ENCODE measurements at regions not wholly inside any gene's neighbourhood (a gene's known extent, or its start where the extent isn't known, plus 50 kb on each side); places are given as distances from the start of the nearest gene placed in this dataset.

DNA sequence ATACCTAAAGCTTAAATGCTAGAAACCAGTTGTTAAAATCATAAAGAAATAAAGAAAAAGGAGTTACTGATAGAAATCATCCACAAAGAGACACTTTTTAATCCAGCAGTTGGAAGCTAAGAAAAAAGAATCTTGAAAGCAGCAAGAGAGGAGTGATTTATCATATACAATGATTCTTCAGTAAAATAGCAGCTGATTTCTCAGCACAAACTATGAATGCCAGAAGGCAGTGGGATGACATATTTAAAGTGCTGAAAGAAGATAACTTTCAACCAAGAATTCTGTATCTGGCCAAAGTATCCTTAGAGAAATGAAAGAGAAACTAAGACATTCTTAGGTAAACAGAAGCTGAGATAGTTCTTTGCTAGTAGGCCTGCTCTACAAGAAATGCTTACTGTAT lies 366.0 kb downstream of the HTR1A start:
- Histone ChIP-seq H3K18ac (ENCODE audit: insufficient read length, low read depth, low read length) (no peak overlapping the region), H3K56ac (ENCODE audit: insufficient read length, low read depth, low read length) (no peak overlapping the region), H3K23ac (ENCODE audit: insufficient read length, low read depth, low read length) (no peak overlapping the region), H2AFZ (ENCODE audit: low read length) (no peak overlapping the region), H2BK15ac (ENCODE audit: low read depth, low read length) (no peak overlapping the region), H3K9ac (ENCODE audit: extremely low read depth, insufficient read length, low read length) (no peak overlapping the region), H3K27ac (ENCODE audit: insufficient read length, low read depth, low read length) (no peak overlapping the region), H2BK20ac (ENCODE audit: low read depth, low read length, poor library complexity, severe bottlenecking) (no peak overlapping the region), H3K4me1 (ENCODE audit: insufficient read depth, low read length) (no peaks in the 10 kb centered on the region), H3K4me2 (ENCODE audit: insufficient read depth, insufficient read length, low read length) (no peak overlapping the region), H4K8ac (replicated peaks; ENCODE audit: insufficient read length, low read depth, low read length) (no peak overlapping the region), H3T11ph (ENCODE audit: low read length) (no peak overlapping the region), H4K20me1 (ENCODE audit: control insufficient read depth, insufficient read depth, insufficient read length) (no peaks in the 10 kb centered on the region), H3K79me2 (ENCODE audit: insufficient read depth, low read length) (no peaks in the 10 kb centered on the region), H4K91ac (ENCODE audit: insufficient read length, low read depth, low read length) (no peak overlapping the region), H3K79me1 (ENCODE audit: insufficient read depth, low read depth, low read length, poor library complexity, severe bottlenecking) (no peaks in the 10 kb centered on the region), H3K27me3 (ENCODE audit: insufficient read depth, low read length) (no peaks in the 10 kb centered on the region), H2AK5ac (ENCODE audit: insufficient read length, low read length) (no peak overlapping the region), H3K23me2 (ENCODE audit: insufficient read length, low read depth, low read length, poor library complexity, severe bottlenecking) (no peaks in the 10 kb centered on the region), H3K14ac (ENCODE audit: insufficient read depth, low read length) (no peak overlapping the region), H3K9me3 (ENCODE audit: control insufficient read depth, low read depth, low read length) (no peaks in the 10 kb centered on the region), H2BK12ac (ENCODE audit: insufficient read length, low read depth, low read length) (no peak overlapping the region), H2BK5ac (ENCODE audit: insufficient read length, low read length) (no peak overlapping the region), H4K5ac (ENCODE audit: insufficient read length, low read depth, low read length) (no peak overlapping the region), H2BK120ac (ENCODE audit: low read depth, low read length, poor library complexity, severe bottlenecking) (no peak overlapping the region), H3K4ac (ENCODE audit: low read depth, low read length) (no peak overlapping the region)
- no peaks in the 10 kb centered on the region for H3K27me3 Mint-ChIP-seq (ENCODE audit: low read depth)
- DNase-seq, result no peak
- peaks cover 6 to 9% of the 10 kb centered on the region in 2 experiments; a peak in 4 of 5 replicates for H3K9me3 Mint-ChIP-seq
- TF ChIP-seq, protein P1, sequence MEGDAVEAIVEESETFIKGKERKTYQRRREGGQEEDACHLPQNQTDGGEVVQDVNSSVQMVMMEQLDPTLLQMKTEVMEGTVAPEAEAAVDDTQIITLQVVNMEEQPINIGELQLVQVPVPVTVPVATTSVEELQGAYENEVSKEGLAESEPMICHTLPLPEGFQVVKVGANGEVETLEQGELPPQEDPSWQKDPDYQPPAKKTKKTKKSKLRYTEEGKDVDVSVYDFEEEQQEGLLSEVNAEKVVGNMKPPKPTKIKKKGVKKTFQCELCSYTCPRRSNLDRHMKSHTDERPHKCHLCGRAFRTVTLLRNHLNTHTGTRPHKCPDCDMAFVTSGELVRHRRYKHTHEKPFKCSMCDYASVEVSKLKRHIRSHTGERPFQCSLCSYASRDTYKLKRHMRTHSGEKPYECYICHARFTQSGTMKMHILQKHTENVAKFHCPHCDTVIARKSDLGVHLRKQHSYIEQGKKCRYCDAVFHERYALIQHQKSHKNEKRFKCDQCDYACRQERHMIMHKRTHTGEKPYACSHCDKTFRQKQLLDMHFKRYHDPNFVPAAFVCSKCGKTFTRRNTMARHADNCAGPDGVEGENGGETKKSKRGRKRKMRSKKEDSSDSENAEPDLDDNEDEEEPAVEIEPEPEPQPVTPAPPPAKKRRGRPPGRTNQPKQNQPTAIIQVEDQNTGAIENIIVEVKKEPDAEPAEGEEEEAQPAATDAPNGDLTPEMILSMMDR (conservative IDR thresholded peaks at IDR 0.05), result no peak
- no peaks in the 10 kb centered on the region; a peak in 2 of 7 replicates for H3K36me3 Mint-ChIP-seq (ENCODE audit: insufficient read depth in 1 of 3, low read depth in 3 of 3)
- H3K4me3 Mint-ChIP-seq, result no peak overlapping the region
- H3K27ac Mint-ChIP-seq, result no peak overlapping the region
- H3K4me1 Mint-ChIP-seq, result no peaks in the 10 kb centered on the region

Data from H9 (cell line).